B cell (primary cell): ENCODE measurements at regions not wholly inside any gene's neighbourhood (a gene's known extent, or its start where the extent isn't known, plus 50 kb on each side); places are given as distances from the start of the nearest gene placed in this dataset.

Source experiments
- CTCF ChIP-seq: fragments of 200-600 bp; IDR thresholded peaks from one replicate; pipeline ENCODE4 v1.8.0; 2022; ENCODE audit warnings: antibody characterized with exemption, mild to moderate bottlenecking
- EZH2 ChIP-seq: IDR thresholded peaks from 2 replicates; pipeline ENCODE4 v1.6.1; 2012; ENCODE audit warnings: borderline replicate concordance, low read depth, mild to moderate bottlenecking, moderate library complexity, low read length; ENCODE audit not compliant: insufficient read depth, poor library complexity, severe bottlenecking

- TF ChIP-seq CTCF = no peak
- TF ChIP-seq EZH2 = no peak
These were observed 50.1 kb upstream of the GHITM start for GRCh38 chr10:84089162-84089561.
